22Rv1 (cell line): ENCODE measurements at regions not wholly inside any gene's neighbourhood (a gene's known extent, or its start where the extent isn't known, plus 50 kb on each side); places are given as distances from the start of the nearest gene placed in this dataset.

Experiments used
- ZFX ChIP-seq: fragments of 450-650 bp; IDR thresholded peaks from 2 replicates; pipeline ENCODE4 v1.6.1; 2017; ENCODE audit warnings: antibody characterized with exemption, borderline replicate concordance
- TF ChIP-seq, protein P1 (sequence below): fragments of 450-650 bp; IDR thresholded peaks from 2 replicates; pipeline ENCODE4 v1.5.1; 2017; ENCODE audit warnings: mild to moderate bottlenecking

- TF ChIP-seq, protein P1, sequence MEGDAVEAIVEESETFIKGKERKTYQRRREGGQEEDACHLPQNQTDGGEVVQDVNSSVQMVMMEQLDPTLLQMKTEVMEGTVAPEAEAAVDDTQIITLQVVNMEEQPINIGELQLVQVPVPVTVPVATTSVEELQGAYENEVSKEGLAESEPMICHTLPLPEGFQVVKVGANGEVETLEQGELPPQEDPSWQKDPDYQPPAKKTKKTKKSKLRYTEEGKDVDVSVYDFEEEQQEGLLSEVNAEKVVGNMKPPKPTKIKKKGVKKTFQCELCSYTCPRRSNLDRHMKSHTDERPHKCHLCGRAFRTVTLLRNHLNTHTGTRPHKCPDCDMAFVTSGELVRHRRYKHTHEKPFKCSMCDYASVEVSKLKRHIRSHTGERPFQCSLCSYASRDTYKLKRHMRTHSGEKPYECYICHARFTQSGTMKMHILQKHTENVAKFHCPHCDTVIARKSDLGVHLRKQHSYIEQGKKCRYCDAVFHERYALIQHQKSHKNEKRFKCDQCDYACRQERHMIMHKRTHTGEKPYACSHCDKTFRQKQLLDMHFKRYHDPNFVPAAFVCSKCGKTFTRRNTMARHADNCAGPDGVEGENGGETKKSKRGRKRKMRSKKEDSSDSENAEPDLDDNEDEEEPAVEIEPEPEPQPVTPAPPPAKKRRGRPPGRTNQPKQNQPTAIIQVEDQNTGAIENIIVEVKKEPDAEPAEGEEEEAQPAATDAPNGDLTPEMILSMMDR = no peak
- no peak for TF ChIP-seq ZFX
Measured at GRCh38 chr11:19307498-19307897, 66.8 kb upstream of the E2F8 start.
